ENCODE measurements at regions not wholly inside any gene's neighbourhood (a gene's known extent, or its start where the extent isn't known, plus 50 kb on each side); places are given as distances from the start of the nearest gene placed in this dataset.
"Not testable (repeated sequence)": the region's sequence is repeated elsewhere in the genome, so short reads cannot be mapped to it uniquely, and the experiment has no call there.

- DNase-seq (ENCODE audit: low spot score): no peak
Measured at GRCh38 chr20:47441774-47442150, 59.9 kb upstream of the NCOA3 start.

GRCh38 chr20:47443060-47443459, 58.6 kb upstream of the NCOA3 start:
- not testable (repeated sequence) for DNase-seq (ENCODE audit: low spot score)

GRCh38 chr20:47444584-47444983, 57.1 kb upstream of the NCOA3 start:
- DNase-seq (ENCODE audit: low spot score): no peak

GRCh38 chr20:47445291-47445690, 56.4 kb upstream of the NCOA3 start:
- no peak for DNase-seq (ENCODE audit: low spot score)

GRCh38 chr20:47447350-47448296, 54.1 kb upstream of the NCOA3 start:
- DNase-seq (ENCODE audit: low spot score): not testable (repeated sequence)

GRCh38 chr20:47448429-47448828, 53.3 kb upstream of the NCOA3 start:
- DNase-seq (ENCODE audit: low spot score): no peak

GRCh38 chr20:47451602-47451904, 50.1 kb upstream of the NCOA3 start:
- no peak for DNase-seq (ENCODE audit: low spot score)
